ENCODE measurements at regions not wholly inside any gene's neighbourhood (a gene's known extent, or its start where the extent isn't known, plus 50 kb on each side); places are given as distances from the start of the nearest gene placed in this dataset.
"Not testable (repeated sequence)": the region's sequence is repeated elsewhere in the genome, so short reads cannot be mapped to it uniquely, and the experiment has no call there.

GRCh38 chr9:40971773-40972172, 156.7 kb downstream of the FOXD4L6 start:
- TF ChIP-seq, protein P1, sequence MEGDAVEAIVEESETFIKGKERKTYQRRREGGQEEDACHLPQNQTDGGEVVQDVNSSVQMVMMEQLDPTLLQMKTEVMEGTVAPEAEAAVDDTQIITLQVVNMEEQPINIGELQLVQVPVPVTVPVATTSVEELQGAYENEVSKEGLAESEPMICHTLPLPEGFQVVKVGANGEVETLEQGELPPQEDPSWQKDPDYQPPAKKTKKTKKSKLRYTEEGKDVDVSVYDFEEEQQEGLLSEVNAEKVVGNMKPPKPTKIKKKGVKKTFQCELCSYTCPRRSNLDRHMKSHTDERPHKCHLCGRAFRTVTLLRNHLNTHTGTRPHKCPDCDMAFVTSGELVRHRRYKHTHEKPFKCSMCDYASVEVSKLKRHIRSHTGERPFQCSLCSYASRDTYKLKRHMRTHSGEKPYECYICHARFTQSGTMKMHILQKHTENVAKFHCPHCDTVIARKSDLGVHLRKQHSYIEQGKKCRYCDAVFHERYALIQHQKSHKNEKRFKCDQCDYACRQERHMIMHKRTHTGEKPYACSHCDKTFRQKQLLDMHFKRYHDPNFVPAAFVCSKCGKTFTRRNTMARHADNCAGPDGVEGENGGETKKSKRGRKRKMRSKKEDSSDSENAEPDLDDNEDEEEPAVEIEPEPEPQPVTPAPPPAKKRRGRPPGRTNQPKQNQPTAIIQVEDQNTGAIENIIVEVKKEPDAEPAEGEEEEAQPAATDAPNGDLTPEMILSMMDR (IDR thresholded peaks at IDR 0.05) = not testable (repeated sequence)
- TF ChIP-seq TAF1 (IDR thresholded peaks at IDR 0.05; ENCODE audit: borderline replicate concordance, low read depth, low read length); RAD21 (IDR thresholded peaks at IDR 0.05; ENCODE audit: low read length); FOXJ3 (CRISPR knock-in tag; IDR thresholded peaks at IDR 0.05); EZH2phosphoT487 (IDR thresholded peaks at IDR 0.05; ENCODE audit: borderline replicate concordance, low read depth); NRF1 (IDR thresholded peaks at IDR 0.05; ENCODE audit: low read depth, low read length): not testable (repeated sequence)
